Activated naive CD8-positive, alpha-beta T cell treated with anti-CD3 and anti-CD28 coated beads, Interleukin-2, amount 10 ng/mL, durations not matched to agents 7 days and 5 days (primary cell): ENCODE measurements at regions not wholly inside any gene's neighbourhood (a gene's known extent, or its start where the extent isn't known, plus 50 kb on each side); places are given as distances from the start of the nearest gene placed in this dataset.

Source experiments
- ATAC-seq: fragments of 150-1000 bp; cut with Tn5 transposase; one replicate; pipeline ENCODE4 v1.10.0; 2021; ENCODE audit warnings: low read depth, moderate library complexity
- POLR2A ChIA-PET: fragments of 350-600 bp; sonication (Branson Sonifier 250); formaldehyde crosslinking; loops from one replicate; lab custom pipeline; 2021; ENCODE audit warnings: antibody characterized with exemption; lab: Charles Lee
- DNase-seq: peaks from one replicate; pipeline ENCODE4 v3.0.0; 2021
- H3K27ac Mint-ChIP-seq: one replicate; pipeline ENCODE4 v1.8.0; 2022; ENCODE audit warnings: mild to moderate bottlenecking, mixed read lengths
- H3K27me3 Mint-ChIP-seq: one replicate; pipeline ENCODE4 v1.8.0; 2022; ENCODE audit warnings: mild to moderate bottlenecking, moderate library complexity, mixed read lengths
- H3K36me3 Mint-ChIP-seq: one replicate; pipeline ENCODE4 v1.8.0; 2021; ENCODE audit warnings: mild to moderate bottlenecking, mixed read lengths
- H3K4me1 Mint-ChIP-seq: one replicate; pipeline ENCODE4 v1.8.0; 2021; ENCODE audit warnings: mixed read lengths
- H3K4me3 Mint-ChIP-seq: one replicate; pipeline ENCODE4 v1.8.0; 2022; ENCODE audit warnings: mild to moderate bottlenecking, moderate library complexity, mixed read lengths
- H3K9me3 Mint-ChIP-seq: one replicate; pipeline ENCODE4 v1.8.0; 2021; ENCODE audit warnings: mixed read lengths

- ATAC-seq (no peak), DNase-seq (no peak)
- Mint-ChIP-seq H3K4me3 (no peak overlapping the region), H3K4me1 (peaks cover 7% of the 10 kb centered on the region), H3K27me3 (no peaks in the 10 kb centered on the region), H3K27ac (no peak overlapping the region), H3K36me3 (peaks cover 13% of the 10 kb centered on the region), H3K9me3 (peaks cover 10% of the 10 kb centered on the region)
- POLR2A ChIA-PET = interaction anchor here (0.9 to 1.0 kb wide), 2 partner anchors 9 to 13 kb away, joined by 5 read pairs; no protein-coding TSS in a partner anchor
Measured at GRCh38 chr13:40200273-40200978, 466.0 kb downstream of the FOXO1 start.

DNA sequence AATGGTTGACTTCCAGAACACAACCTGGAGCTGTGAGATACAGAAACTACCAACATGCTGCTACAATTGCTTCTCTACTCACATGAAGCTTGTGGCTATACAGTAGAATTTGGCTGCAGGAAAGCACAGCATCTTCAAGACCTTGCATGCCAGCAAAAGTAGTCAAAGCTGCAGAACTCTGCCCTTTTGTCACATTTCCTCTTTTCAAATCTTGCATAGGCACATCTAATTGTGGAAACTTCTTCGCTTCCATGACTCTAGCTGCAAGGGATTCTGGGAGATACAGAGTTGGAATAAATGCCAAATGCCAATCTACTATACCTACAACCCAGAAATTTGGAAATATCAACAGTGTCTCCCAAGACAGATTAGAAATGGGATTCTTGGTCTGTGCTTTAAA is 462.2 kb downstream of the FOXO1 start:
- peaks cover 13% of the 10 kb centered on the region for H3K9me3 Mint-ChIP-seq
- H3K27me3 Mint-ChIP-seq = no peaks in the 10 kb centered on the region
- POLR2A ChIA-PET = interaction anchor here (1.2 kb wide), 1 partner anchor 17 kb away, joined by 3 read pairs; no protein-coding TSS in a partner anchor
- H3K4me3 Mint-ChIP-seq = no peak overlapping the region
- peaks cover 18% of the 10 kb centered on the region for H3K36me3 Mint-ChIP-seq
- ATAC-seq = no peak
- no peak overlapping the region for H3K27ac Mint-ChIP-seq
- H3K4me1 Mint-ChIP-seq = peaks cover 22% of the 10 kb centered on the region
- no peak for DNase-seq

GRCh38 chr13:40205771-40206240 is 460.6 kb downstream of the FOXO1 start:
- Mint-ChIP-seq H3K27me3 (no peaks in the 10 kb centered on the region), H3K27ac (peak overlapping the region; percentile 98), H3K4me1 (peaks cover 22% of the 10 kb centered on the region), H3K4me3 (no peak overlapping the region), H3K36me3 (peaks cover 17% of the 10 kb centered on the region), H3K9me3 (peaks cover 10% of the 10 kb centered on the region)
- POLR2A ChIA-PET = interaction anchor here (1.2 to 1.9 kb wide), 2 partner anchors 11 to 459 kb away, joined by 7 to 8 read pairs; no protein-coding TSS in a partner anchor
- no peak for DNase-seq
- ATAC-seq = no peak

DNA sequence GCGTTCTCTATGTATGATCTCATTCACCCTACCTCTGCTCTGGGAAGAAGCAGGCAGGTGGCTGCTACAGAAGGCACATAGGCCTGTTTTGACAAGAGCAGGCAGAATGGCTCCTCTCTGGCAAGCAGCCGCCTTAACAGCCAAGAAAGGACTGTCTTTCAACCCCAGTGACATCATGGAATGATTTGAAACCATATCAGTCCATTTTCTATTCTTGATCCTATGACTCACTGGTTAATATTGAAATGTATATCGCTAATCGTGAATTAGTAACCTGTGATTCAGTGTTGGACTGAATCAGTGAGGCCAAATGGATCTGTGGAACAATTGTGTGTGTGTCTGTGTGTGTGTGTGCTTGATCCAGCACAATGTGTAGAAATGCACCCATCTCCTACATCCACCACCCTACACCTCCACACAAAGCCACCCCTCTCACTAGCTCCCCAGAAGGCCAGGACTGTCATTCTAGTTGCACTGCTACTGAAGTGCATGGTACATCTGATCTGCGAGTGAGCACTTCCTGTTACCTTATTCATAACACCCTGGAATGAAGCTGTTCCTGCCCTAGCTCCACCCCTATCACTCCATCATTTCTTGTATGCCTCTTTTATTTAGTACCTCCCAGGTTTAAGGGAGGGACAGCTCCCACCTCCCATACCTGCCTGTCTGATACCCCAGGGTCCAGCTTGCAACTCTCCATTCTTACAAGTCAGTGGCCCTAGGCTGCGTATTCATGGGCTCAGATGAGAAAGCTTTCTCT is 460.0 kb downstream of the FOXO1 start:
- Mint-ChIP-seq H3K27ac (peak overlapping the region; percentile 98), H3K27me3 (no peaks in the 10 kb centered on the region), H3K4me3 (peak overlapping the region; percentile 59), H3K36me3 (peaks cover 17% of the 10 kb centered on the region), H3K4me1 (peaks cover 25% of the 10 kb centered on the region), H3K9me3 (peaks cover 10% of the 10 kb centered on the region)
- POLR2A ChIA-PET = interaction anchor here (0.5 to 1.9 kb wide), 6 partner anchors 11 to 1110 kb away, joined by 3 to 8 read pairs (median 4); no protein-coding TSS in a partner anchor
- DNase-seq = peak; percentile 53
- peak; percentile 98 for ATAC-seq

DNA sequence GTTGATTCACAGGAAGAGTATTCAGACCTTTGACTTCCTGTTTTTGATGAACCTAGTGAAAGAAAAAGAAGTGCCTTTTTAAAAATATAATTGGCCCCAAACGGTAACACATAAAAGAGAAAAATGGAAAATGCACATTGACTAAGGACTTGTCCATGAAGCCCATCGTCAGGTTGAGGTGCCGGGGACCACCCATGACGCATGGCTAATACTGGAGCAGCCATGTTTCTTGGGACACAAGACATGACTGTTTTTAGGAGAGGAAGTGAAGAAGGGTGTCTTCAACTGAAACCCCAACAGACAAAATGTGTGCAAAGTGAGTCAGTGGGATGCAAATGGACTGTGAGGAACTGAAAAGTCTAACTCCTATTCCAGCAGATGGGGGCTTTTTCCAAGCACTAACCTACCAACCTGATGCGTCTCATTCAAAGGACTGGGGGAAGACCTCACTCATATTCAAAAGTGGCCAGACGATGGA is 459.4 kb downstream of the FOXO1 start:
- no peaks in the 10 kb centered on the region for H3K27me3 Mint-ChIP-seq
- POLR2A ChIA-PET = interaction anchor here (0.8 to 1.9 kb wide), 5 partner anchors 11 to 458 kb away, joined by 3 to 8 read pairs (median 4); no protein-coding TSS in a partner anchor
- H3K36me3 Mint-ChIP-seq = peaks cover 17% of the 10 kb centered on the region
- peaks cover 15% of the 10 kb centered on the region for H3K9me3 Mint-ChIP-seq
- peaks cover 31% of the 10 kb centered on the region for H3K4me1 Mint-ChIP-seq
- peak overlapping the region; percentile 98 for H3K27ac Mint-ChIP-seq
- ATAC-seq (peak; percentile 18), DNase-seq (no peak)
- H3K4me3 Mint-ChIP-seq = peak overlapping the region; percentile 59

DNA sequence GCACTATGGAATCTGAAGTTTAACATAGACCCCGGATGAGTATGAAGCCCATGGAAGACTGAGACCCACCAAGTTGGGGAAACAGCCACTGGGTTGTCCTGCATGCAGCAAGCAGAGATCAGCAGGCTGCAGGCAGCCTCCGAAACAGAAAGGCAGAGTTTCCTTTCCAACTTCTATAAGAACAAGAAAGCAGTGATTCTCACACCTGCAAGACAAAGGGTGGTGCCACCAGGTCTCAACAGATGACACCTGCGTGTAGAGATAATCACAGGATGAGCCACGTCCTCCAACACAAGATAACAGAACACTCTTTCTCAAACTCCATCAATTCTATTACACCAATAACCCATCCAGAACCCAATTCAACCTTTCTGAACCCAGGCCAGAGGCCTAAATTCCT is 457.9 kb downstream of the FOXO1 start:
- POLR2A ChIA-PET = no interaction called here
- H3K27ac Mint-ChIP-seq = peak overlapping the region; percentile 23
- peaks cover 32% of the 10 kb centered on the region for H3K4me1 Mint-ChIP-seq
- H3K36me3 Mint-ChIP-seq = peaks cover 21% of the 10 kb centered on the region
- no peaks in the 10 kb centered on the region for H3K27me3 Mint-ChIP-seq
- H3K4me3 Mint-ChIP-seq = no peak overlapping the region
- peaks cover 15% of the 10 kb centered on the region for H3K9me3 Mint-ChIP-seq
- DNase-seq (no peak), ATAC-seq (no peak)

DNA sequence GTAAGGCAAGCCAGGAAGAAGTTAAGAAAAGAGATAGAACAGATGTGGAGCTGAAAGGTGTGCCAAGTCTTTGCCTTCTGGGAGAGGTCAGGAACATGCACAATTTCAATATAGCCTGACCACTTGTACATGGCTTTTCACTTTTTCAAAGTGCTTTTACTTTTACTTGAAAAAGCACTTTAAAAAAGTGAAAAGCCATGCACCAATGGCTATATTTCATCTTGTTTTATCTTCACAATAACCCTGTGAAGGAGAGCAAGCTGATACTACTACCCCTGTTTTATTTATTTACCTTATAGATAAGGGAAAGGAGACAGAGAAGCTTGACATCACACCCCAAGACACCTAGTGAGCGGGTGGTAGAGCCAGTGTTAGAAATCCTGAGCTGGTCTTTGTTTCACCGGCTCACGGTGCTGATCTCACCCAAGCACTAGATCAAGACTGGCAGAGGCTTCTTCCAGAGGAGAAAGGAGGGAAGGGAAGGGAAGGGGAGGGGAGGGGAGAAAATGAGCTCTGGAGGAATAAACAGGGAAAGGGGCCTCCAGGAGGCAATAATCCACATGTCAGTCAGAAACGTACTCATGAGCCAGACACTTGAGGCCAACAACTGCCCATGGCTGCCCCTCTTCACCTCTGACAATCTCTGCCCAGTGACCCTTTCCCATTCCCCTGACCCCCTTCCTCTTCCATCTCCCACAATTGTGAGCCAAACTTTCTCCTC is 455.4 kb downstream of the FOXO1 start:
- POLR2A ChIA-PET = no interaction called here

GRCh38 chr13:40211586-40211968 is 454.9 kb downstream of the FOXO1 start:
- Mint-ChIP-seq H3K36me3 (peaks cover 16% of the 10 kb centered on the region), H3K27ac (peak overlapping the region; percentile 40), H3K4me3 (no peak overlapping the region), H3K9me3 (peaks cover 17% of the 10 kb centered on the region), H3K4me1 (peaks cover 27% of the 10 kb centered on the region), H3K27me3 (no peaks in the 10 kb centered on the region)
- ATAC-seq (no peak), DNase-seq (no peak)
- POLR2A ChIA-PET = no interaction called here

More for the DNA sequence above, 455.4 kb downstream of the FOXO1 start:
- Mint-ChIP-seq H3K36me3 (peaks cover 14% of the 10 kb centered on the region), H3K4me1 (peaks cover 32% of the 10 kb centered on the region), H3K27ac (peak overlapping the region; percentile 40), H3K27me3 (no peaks in the 10 kb centered on the region), H3K4me3 (no peak overlapping the region), H3K9me3 (peaks cover 16% of the 10 kb centered on the region)
- ATAC-seq = no peak
- DNase-seq = no peak

DNA sequence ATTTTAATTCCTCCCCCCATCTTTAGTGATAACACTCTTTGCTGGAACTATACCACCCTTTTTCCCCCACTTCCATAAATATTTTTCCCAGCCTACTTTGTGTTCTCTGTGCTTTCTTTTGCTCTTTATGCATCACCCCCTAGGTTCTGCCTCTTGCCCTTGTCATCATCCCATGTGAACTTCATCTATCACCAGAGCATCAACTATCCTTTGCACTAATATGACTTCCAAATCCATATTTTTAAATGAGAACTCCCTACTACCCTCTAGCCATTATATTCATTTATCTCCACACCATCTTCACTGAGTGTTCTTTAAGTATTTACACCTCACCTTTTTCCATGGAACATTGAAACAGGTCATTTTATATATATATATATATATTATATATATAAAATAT is 452.7 kb downstream of the FOXO1 start:
- peaks cover 17% of the 10 kb centered on the region for H3K9me3 Mint-ChIP-seq
- ATAC-seq (peak; percentile 31), DNase-seq (no peak)
- POLR2A ChIA-PET = no interaction called here
- H3K27me3 Mint-ChIP-seq = no peaks in the 10 kb centered on the region
- peaks cover 17% of the 10 kb centered on the region for H3K4me1 Mint-ChIP-seq
- H3K27ac Mint-ChIP-seq = no peak overlapping the region
- H3K36me3 Mint-ChIP-seq = peaks cover 15% of the 10 kb centered on the region
- H3K4me3 Mint-ChIP-seq = no peak overlapping the region

GRCh38 chr13:40215311-40215710 is 451.1 kb downstream of the FOXO1 start:
- peaks cover 19% of the 10 kb centered on the region for H3K4me1 Mint-ChIP-seq
- DNase-seq (no peak), ATAC-seq (peak; percentile 11)
- H3K36me3 Mint-ChIP-seq = peaks cover 15% of the 10 kb centered on the region
- H3K4me3 Mint-ChIP-seq = no peak overlapping the region
- no peak overlapping the region for H3K27ac Mint-ChIP-seq
- POLR2A ChIA-PET = interaction anchor here (0.6 kb wide), 1 partner anchor 108 kb away, joined by 3 read pairs; no protein-coding TSS in a partner anchor
- H3K9me3 Mint-ChIP-seq = peaks cover 17% of the 10 kb centered on the region
- no peaks in the 10 kb centered on the region for H3K27me3 Mint-ChIP-seq

DNA sequence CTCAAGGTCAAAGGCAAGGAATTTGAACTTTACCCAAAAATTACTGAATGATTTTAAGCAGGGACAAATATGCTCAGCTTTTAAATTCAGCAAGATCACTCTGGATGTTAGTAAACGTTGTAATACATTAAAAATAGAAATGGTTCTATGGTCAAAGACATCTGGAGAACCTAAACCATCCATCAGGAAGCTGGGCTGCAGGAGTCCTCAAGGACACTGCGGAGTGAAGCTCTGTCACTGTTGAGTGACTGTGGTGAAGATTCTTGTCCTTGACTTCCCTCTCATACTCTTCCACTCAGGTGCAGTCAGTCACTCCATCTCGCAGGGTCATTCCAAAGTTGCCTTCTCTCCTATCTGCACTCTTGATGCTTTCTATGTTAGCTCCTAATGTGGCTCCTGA is 450.7 kb downstream of the FOXO1 start:
- Mint-ChIP-seq H3K9me3 (peaks cover 17% of the 10 kb centered on the region), H3K36me3 (peaks cover 15% of the 10 kb centered on the region), H3K27me3 (no peaks in the 10 kb centered on the region), H3K4me1 (peaks cover 22% of the 10 kb centered on the region), H3K4me3 (no peak overlapping the region), H3K27ac (no peak overlapping the region)
- POLR2A ChIA-PET = no interaction called here
- ATAC-seq (no peak), DNase-seq (no peak)

GRCh38 chr13:40217675-40218074 is 448.8 kb downstream of the FOXO1 start:
- H3K27ac Mint-ChIP-seq = no peak overlapping the region
- DNase-seq (no peak), ATAC-seq (no peak)
- POLR2A ChIA-PET = interaction anchor here (1.2 kb wide), 1 partner anchor 447 kb away, joined by 4 read pairs; no protein-coding TSS in a partner anchor
- H3K36me3 Mint-ChIP-seq = peaks cover 11% of the 10 kb centered on the region
- H3K27me3 Mint-ChIP-seq = no peaks in the 10 kb centered on the region
- H3K4me1 Mint-ChIP-seq = peaks cover 28% of the 10 kb centered on the region
- H3K9me3 Mint-ChIP-seq = peaks cover 11% of the 10 kb centered on the region
- no peak overlapping the region for H3K4me3 Mint-ChIP-seq
